ENCODE measurements at regions not wholly inside any gene's neighbourhood (a gene's known extent, or its start where the extent isn't known, plus 50 kb on each side); places are given as distances from the start of the nearest gene placed in this dataset.
"Not testable (repeated sequence)": the region's sequence is repeated elsewhere in the genome, so short reads cannot be mapped to it uniquely, and the experiment has no call there.

DNA sequence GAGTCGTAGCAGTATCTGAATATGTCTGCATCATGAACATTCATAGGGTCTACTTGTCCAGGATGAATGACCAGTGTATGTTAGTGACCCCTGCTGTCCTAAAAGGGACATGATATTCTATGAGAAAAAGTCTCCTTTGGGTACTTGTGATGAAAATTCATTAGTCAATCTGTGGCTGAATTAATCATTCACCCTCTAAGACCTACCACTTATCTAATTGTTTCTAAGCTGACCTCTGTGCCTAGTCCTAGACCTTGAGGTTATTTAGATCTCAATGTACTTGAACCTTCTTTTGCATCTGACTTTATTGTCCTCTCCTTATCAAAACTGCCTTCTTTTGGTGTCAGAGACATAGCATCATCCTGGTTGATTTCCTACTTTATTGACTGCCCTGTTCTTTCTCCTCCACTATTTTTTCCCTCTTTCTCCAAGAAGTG, 799.3 kb downstream of the DIPK2A start:
- no peak for DNase-seq

DNA sequence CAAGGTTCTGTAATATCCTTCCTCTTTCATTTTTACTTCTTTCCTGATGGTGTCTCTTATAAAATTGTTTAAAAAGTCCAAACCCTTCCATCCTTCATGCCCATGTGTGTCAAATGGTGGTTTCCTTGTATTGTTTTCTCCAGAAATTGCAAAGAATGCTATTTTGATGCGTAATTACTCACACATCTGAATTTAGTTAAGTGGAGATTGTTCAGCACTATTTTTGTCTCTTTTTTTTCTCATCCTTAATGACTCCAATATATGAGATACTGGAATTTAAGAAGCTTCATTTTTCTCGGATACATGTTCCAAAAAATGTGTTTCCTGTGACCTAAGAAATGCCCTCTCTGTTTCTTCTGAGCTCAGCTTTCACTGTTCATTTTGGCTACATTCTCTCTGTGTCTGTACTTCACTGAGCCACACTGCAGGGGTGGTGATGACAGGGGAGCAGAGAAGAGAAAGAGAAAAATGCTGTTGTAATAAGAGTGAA, 799.8 kb downstream of the DIPK2A start:
- no peak for DNase-seq

DNA sequence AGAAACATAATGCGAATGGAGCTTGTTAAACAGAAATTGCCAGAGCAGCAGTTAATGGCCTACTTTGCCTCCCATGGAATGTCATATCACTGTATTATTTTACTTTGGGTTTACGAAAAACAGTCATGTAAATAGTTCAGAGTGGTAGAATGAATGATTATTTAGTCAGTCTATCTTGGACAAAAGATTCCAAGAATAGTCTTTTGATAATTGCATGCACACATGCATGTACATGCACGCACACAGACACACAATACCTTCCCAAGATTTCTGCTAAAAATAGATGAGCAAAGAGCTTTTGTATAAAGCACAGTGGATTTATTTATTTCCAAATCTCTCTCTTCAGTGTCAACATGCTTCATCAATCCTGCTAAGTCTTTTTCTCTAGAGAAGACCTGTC, 800.7 kb downstream of the DIPK2A start:
- no peak for DNase-seq

DNA sequence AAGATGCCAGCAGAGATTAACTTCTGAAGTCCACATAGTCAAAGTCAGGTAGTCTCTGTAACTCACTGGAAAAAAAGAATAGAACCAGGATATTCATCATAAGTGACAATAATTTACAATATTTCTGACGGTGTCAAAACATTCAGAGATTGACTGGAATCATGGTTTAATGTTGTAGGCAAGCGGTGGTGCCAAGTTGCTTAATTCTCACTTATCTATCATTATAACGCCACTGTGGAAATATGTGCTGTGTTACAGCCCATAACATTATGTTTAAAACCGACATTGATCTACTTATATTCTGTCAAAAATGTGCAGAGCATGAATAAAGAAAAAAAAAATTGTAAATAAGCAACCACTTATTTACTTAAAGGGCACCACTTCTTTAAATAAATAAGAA, 801.7 kb downstream of the DIPK2A start:
- DNase-seq = no peak

DNA sequence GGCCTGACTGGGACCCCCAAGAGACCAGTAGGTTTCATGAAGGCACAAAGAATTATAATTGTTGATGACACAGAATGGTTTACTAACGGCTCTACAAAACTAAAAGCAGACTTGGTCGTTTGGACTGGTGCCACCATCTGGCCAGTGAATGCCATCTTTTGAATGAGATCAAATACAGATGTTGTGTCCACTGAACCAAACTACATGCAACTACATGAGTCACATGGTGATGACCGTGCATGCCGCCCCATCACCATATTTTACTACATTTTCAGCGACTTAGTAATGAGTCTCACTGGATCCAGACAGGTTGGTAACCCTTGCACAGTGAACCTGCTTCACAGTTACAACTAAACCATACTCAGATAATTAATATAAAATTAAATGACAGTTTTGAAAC, 803.3 kb downstream of the DIPK2A start:
- no peak for DNase-seq

DNA sequence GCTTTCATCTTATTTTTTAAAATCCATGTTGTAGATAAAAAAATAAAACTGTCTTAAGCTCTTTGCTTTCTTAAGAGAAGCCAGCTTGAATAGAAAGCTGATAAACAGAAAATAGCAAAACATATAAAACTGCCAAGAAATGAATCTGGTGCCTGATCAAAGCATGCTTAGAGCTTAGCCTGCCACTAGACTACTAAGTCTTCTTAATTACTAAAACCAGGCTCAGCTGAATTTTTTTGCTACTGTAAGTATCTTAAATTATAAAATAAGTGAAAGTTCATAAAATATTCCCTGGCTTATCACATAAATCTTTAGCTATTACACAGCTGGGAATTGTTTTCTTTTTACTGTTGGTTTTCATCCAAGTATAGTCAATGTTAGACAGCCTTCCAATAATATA, 803.9 kb downstream of the DIPK2A start:
- DNase-seq = no peak

DNA sequence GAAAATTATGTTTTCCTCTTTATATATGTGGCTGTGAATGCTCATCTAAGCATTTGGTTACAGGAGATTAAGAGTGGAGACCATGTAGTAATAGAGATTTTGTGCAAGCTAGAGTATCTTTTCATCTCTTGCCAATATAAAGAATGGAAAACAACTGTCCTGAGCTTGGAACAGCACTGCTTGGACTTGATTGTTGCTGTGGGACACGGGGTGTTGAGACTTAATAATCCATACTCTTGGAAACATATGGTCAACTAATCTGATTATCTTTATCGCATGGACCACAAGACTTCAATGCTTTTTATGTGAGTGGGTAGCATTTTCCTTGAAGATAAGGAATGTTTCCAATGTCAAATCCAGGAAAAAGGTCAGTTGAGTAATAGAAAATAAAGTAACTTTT, 806.3 kb downstream of the DIPK2A start:
- DNase-seq = no peak

DNA sequence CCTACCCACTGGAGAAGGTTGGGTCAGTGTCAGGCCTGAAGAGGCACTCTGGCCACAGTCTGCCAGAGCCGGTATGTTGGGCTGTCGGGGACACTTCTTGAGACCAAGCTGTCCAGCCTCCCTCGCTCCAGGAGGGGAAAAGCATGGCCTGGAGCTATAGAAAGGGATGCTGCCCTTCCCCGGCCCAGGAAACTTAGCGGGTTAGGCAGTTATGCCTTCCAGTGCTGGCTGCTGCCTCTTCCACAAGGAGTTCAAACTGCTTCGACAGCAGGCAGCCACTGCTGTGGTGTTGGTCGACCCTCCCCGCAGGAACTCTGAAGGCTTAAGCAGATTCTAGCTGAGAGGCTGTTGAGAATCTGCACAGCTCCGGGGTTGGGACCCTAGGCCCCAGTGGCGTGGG, 819.4 kb downstream of the DIPK2A start:
- no peak for DNase-seq

DNA sequence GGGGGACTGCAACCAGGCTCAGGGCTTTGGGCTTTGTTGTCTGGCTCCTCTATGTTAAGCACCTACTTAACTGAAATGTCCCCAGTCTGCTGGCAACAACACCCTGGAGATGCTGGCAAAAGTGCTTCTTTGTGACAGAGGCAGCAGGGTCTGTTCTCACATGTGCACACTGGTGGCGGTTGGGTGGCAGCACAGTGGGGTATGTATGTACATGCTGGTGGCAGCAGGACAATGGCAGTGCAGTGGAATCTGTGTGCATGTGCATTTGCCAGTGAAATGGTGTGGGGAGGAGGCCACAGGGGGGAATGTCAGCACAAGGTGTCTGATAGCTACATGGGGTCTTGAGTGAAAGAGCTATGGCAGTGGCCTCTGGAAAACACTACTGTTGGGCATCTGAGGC, 830.3 kb downstream of the DIPK2A start:
- DNase-seq = no peak

DNA sequence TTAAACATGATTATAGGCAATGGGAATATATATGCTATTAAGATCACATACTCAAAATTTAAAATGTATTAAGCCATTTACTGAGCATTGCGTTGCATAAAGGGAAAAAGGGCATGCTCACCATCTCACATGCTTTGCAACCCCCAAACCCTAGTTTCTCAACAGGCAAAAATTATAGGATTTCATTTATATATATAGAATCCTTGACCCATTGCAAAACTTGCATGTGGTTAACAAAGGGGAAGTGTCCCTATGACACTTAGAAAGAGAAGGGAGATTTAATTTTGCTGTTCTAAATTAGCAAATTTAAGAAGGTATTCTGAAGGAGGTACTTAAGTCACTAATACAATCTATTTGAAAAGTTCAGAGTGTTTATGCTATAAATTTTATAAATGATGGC, 837.8 kb downstream of the DIPK2A start:
- no peak for DNase-seq

DNA sequence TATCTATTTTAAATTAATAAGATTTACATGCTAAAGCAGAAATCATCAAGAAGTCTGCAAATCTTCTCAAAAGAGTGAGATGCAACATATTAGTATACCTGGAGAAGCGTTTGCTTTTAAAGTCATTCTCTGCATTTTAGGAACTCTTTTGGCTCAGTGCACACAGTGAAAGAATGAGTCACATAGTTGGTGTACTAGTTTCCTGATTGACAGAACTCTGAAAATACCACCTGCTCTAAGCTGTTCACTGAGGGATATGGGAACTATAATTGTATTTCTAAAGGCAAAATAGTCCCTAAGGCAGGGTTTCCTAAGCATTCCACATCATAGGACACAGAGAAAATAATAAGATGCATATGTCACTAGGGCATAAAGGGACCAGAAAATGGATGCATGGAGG, 838.5 kb downstream of the DIPK2A start:
- no peak for DNase-seq

DNA sequence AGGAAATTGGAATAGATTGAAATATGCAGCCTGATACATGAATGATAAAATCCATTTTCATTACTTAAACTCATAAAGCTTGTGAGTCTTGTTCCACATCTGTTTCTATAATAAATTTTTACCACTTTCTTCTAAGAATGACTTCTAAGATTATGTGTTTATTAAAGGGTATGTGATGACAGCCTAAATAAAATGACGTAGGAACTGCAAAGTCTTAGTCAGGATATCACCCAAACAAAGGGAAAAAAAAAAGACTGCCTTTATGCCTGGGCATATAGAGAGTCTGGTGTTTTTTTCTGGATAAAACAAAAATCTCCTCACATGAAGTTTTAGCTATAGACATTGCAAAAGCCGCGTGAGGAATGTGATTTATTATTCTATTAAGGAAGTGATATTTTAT, 844.0 kb downstream of the DIPK2A start:
- no peak for DNase-seq

DNA sequence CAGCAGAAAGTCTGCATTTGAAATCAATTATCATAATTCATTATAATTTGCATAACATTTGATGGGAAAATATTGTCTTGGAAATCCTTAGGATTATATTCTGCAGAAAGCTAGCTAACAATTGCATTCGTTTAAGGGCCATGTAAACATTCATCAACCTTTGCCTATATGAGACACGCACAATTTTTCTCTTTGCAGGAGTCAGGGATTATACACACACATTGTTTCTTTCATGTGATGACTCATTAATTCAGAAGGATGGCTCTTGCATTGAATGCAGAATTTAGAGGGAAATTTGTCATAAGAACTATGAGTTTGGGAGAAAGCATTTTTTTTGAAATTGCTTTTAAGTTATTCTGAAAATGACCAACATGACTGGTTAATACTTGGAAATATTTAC, 844.7 kb downstream of the DIPK2A start:
- no peak for DNase-seq

DNA sequence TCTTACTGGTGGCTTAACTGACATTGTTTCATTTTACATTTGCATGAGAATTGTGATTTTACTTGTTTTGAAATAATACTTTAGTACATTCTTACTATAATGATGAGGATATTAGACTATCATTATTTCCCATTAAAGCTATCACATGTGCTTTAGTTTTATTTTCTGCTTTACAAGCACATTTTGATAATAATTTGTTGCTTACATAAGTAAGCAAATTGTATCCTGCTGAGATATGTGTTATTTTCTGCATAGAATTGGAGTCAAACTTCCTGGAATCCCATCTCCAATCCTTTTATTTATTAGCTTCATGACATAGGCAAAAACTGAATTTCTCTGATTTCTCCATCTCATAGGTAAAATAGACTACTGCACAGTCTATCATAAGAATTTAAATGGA, 847.4 kb downstream of the DIPK2A start:
- no peak for DNase-seq

DNA sequence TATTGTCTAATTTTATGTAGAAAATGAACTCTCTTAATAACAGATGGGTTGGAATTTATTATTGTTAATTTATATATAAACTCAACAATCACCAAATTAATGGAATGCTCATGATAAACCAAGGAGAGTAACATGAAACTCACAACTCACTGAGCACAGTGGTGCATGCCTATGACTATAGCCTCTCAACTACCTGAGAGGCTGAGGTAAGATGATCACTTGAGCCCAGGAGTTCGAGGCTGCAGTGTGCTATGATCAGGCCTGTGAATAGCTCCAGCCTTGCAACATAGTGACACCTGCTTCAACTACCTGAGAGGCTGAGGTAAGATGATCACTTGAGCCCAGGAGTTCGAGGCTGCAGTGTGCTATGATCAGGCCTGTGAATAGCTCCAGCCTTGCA, 848.6 kb downstream of the DIPK2A start:
- not testable (repeated sequence) for DNase-seq

DNA sequence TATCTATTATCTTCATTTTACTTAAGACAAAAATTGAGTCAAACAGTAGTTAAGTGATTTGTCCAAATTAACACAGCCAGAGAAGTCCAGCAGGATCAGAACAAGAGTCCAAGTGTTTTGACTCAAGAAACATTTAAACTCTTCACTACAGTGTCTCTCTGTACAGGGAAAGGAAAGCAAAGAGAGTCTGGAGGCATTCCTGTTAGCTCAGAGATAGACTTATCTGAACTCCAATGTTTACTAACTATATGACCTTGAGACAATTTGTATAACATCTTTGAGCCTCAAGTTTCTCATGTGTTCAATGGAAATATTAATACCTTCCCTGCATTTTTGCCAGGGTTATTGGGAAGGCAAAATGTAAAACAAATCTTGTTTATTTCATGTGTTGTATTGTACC, 849.1 kb downstream of the DIPK2A start:
- DNase-seq = no peak

DNA sequence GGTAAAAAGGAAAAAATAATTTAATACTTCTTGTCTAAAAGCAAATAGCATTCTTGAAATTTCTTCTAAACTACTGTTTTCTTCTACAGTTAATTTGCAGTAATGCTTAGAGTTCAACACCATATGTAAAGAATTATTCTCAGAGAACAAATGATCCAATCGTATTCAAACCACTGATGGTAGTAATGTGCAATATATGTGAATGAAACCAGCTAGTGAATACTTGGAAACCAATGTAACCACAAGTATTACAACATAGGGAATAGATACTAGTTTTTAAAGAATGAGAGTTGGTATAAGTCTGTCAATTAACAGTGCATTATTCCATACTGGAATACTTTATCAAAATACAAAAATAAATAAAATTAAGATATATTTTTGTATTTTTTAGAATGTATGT, 850.0 kb downstream of the DIPK2A start:
- no peak for DNase-seq

DNA sequence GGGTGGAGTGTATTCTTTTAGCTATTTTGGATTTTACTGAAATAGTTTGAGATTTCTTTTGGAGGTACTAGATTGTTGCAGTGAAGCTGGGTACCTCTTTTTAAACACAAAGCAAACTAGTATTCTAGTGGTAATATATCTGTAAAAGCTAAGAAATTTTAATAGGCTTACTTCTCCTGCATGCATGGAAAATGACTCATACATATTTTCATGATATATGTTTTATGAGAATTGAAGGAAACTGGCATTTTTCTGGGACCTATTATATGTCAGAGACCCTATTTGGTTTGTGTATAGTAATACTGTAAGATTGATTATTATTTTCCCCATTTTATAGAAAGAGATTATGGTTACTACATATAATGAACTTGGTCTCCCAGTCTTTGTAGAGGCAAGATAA, 851.0 kb downstream of the DIPK2A start:
- no peak for DNase-seq

DNA sequence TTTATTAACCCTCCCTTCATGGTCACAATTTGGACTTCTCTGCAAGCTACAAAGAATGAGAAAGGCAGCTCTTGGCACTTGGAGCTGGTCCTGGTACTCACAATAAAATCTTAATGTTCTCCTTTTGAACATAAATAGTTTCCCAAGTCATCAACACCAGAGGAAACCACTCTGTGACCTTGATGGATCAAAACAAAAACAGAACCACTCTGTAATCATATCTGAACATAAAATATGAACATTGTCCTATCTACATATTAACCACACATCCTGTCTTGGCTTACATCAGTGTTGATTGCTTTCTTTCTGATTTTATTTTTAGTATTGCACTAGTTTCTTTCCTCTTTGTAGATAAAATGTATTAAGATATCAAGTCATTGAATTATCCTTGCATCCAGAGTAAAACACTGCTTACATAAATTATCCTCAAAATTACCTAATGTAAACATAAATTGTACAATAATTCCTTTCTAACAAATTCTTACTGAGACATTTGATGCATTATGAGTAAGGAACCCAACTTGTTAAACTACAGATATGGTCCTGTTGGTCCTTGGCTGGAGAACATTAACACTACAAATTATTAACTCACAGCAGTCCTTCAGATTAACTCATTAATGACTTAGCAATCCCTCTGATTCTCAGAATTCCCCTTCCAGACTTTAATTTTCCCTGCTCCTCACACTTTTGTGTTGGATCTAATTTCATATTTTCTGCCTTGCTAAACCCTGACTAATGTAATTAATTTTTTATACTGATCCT, 860.5 kb downstream of the DIPK2A start:
- DNase-seq = no peak

DNA sequence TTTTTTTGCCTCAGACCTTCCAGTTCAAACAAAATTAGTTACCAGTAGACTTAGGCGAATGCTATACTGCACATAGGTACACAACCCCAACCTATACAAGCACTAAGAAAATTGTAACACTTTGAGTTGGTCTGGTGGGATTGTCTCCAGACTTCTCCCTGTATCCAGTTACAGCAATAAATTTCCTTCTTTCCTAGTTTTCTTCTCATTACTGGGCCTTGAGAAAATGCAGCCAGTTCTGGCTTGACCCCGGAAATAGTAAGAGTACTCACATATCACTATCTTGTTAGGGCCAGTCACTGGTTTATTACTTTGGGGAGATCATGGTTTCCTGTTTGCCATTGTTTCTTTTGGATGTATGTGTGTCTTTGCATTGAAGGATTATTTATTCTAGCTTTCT, 868.4 kb downstream of the DIPK2A start:
- DNase-seq = no peak

DNA sequence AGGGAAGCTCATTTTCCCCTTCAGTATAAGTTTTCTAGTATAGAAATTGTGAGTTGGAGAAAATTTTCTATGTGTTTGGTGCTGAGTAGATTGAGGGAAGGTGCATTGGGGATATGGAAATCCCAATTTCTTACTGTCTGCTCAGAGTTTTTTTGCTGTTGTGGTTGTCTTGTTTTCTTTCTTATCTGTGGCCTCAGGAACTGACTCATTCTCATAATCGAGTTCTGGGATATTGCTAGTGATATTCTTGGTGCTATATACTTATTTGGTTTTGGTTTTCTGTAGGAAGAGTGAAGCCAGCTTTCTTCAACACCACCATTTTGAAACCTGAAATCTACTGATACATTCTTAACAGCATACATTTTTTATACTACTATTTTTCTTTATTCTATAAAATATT, 869.2 kb downstream of the DIPK2A start:
- no peak for DNase-seq

DNA sequence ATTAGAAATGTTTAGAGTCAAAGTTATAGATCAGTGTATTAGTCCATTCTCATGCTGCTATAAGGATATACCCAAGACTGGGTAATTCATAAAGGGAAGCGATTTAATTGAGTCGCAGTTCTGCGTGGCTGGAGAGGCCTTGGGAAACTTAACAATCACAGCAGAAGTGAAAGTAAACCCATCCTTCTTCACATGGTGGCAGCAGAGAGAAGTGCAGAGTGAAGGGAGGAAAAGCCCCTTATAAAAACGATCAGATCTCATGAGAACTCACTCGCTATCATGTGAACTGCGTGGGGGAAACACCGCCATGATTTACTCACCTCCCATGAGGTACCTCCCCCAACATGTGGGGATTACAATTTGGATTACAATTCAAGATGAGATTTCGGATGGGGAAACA, 871.5 kb downstream of the DIPK2A start:
- DNase-seq = no peak

DNA sequence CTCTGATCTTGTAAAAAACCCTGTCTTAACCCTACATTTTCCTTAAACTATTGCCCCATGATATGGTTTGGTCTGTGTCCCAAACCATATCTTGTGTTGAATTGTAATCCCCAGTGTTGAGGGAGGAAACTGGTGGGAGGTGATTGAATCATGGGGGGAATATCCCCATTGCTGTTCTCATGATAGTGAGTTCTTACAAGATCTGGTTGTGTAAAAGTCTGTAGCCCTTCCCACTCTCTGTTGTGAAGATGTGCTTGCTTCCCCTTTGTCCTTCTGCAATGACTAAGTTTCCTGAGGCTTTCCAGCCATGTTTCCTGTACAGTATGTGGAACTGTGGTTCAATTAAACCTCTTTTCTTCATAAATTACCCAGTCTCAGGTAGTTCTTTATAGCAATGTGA, 881.4 kb downstream of the DIPK2A start:
- no peak for DNase-seq

DNA sequence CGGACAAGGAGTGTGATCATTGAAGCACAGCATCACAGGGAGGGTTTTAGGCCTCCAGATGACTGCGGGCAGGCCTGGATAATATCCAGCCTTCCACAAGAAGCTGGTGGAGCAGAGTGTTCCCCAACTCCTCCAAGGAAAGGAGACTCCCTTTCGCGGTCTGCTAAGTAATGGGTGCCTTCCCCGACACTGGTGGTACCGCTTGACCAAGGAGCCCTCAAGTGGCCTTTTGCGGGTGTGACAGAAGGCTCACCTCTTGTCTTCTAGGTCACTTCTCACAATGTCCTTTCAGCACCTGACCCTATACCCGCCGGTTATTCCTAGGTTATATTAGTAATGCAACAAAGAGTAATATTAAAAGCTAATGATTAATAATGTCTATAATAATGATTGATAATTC, 882.4 kb downstream of the DIPK2A start:
- DNase-seq = not testable (repeated sequence)

DNA sequence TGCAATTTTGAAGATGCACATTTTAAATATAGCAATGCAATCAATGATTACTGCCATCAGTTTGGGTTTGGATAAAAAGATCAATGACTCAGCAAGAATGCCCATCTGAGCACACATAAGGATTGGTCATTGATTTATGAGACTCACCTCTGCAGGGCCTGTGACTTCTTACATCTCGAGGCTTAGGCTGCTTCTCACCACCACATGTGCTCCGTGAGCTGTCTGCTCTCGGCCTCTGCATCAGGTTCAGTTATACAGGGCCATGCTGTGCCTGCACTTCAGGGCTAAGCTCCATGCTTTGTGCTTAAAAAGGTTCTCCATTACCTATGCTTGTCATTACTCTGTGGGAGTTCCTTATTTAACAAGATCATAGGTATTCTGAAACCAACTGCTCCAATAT, 887.5 kb downstream of the DIPK2A start:
- DNase-seq = no peak

Measured in CD4-positive, alpha-beta T cell treated with Interferon gamma for 1 hour (primary cell).